Right renal pelvis (tissue), 4 donors: ENCODE measurements at regions not wholly inside any gene's neighbourhood (a gene's known extent, or its start where the extent isn't known, plus 50 kb on each side); places are given as distances from the start of the nearest gene placed in this dataset.

Experiments
- DNase-seq, 4 donors: peaks; one replicate each; pipeline ENCODE4 v3.0.0-alpha.2; 2013; ENCODE audit warnings: low read depth in 4 of 4, low spot score in 3 of 4, missing footprints in 1 of 4

DNA sequence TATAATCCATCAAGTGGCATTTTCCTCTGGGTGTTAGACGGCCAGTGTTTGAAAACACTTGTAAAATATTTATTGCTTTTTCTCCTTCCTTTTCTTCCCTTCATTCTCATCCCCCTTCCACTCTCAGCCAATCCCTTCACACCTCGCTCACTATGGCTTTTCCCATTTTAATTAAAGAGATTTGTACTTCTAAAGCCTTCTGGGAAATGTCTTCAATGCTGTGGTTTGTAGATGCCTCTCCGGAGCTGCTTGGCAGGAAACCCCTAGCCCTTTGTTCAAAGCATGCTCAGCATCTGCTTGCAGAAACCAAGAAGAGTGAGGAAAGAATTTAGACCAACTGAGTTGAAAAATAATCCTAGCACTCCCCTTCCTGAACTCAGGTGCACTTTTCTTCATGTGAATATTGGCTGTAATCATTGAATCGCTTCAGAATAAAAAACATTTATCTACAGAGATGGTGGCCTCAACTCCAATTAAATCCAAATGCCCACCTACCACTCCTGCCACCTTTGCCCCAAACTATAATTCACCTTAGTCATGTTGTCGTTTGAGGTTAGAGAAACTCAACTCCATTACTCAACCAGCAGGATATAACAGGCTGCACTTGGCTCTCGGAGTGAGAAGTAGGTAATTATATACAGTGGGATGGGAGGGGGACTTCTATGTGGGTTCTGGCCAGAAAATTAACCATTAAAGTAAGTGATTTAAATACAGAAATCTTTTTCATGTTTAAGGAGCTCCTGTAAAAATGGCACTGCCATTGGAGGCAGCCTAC, 659.4 kb upstream of the CAMK1G start:
- DNase-seq = no peak

DNA sequence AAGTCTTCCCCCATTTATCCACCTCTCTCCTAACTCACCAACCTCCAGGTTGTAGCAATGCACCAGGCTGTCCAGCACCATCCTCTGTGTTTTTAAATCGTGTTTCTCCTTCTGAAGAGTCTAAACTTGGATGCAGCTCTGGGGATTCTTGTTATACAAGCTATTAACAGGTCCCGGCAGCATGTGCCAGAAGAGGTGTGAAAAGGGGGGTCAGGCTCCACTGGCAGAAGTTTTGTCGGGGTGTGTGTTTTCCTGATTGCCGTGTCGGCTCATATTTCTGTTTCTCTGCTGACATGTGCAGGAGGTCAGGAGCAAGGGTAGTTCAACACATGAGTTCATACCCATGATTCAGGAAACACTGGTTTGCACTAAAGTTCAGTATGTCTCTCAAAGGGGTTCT, 658.6 kb upstream of the CAMK1G start:
- DNase-seq = no peak

- DNase-seq = no peak
Measured at GRCh38 chr1:208928349-208929010, 655.0 kb upstream of the CAMK1G start.

GRCh38 chr1:208929575-208929974, 653.9 kb upstream of the CAMK1G start:
- no peak for DNase-seq

- no peak for DNase-seq
Measured at GRCh38 chr1:208931936-208932335, 651.6 kb upstream of the CAMK1G start.

- no peak for DNase-seq
Measured at GRCh38 chr1:208933984-208934525, 649.5 kb upstream of the CAMK1G start.

DNA sequence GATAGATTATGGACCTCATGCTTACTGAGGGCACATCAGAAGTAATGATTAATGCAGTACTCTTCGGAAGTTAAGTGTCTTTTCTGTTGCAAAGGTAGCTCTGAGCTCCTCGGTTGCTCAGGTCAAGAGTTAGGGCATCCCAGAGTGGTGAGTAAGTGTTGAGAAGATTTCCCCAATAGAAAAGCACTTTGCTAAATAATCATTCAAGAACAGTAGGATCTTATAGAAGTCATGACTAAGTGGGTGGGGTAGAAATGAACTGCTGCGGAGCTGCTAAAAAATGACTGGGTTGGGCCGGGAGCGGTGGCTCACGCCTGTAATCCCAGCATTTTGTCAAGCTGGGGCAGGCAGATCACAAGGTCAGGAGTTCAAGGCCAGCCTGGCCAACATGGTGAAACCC, 648.6 kb upstream of the CAMK1G start:
- DNase-seq = no peak

DNA sequence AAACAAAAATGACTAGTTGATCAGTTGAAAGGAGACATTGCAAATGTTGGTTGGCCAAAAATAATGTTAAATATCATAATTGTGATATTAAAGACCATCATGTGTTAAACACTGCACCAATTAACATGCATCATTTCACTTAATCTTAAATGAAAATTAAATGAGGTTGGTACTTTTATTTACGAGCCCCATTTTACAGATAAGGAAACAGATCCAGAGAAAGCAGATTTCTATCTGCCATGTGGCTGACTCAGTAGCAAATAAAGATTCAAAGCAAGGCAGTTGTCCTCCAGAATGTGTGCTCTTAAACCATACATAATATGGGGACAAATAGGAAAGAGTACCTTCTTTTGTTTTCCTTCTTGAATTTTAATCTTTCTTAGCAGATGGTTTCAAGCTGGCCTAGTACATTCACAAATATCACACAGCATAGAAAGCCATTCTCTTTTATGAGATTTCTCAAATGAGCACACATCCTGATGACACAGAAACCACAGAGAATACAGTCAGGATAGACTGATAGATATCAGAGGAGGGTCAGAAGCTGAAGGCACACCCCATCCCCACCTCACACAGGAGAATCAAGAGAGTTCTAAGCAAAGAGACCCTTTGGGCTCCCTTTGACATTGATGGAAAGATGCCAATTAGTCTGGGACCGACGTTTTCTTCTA, 647.9 kb upstream of the CAMK1G start:
- DNase-seq = no peak

GRCh38 chr1:208939537-208940085, 643.9 kb upstream of the CAMK1G start:
- no peak for DNase-seq

DNA sequence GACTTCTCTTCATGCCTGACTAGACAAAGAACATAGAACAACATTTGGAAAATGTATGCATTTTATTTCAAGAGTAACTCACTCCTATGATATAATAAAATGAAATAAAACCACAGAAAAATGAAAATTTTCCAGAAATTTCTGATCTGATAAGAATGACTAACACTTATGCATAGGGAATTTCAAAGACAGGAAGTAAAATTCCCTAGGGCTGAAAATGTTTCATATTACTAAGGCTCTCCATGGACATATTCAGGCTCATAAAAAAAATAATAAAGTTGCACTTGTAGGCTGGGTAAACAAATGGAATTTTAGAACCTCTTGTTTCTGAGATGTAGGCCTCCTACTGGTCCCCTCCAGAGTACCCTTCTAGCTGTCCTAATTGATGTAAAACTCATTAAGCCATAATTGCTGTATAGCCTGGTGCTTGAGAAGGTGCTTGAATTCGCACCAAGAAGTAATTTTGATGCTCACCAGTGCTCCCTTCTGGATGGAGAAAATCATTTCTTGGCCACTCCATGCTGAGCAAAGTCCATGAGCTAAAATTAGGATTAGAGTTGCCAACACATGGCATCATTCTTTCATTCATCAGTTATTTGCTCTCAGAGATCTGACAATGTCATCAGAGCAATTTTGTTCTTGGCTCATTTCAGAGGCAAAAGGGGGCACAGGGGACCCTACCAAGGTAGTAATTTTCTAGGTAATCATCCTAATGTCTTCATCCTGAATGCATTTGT, 641.0 kb upstream of the CAMK1G start:
- DNase-seq = no peak

DNA sequence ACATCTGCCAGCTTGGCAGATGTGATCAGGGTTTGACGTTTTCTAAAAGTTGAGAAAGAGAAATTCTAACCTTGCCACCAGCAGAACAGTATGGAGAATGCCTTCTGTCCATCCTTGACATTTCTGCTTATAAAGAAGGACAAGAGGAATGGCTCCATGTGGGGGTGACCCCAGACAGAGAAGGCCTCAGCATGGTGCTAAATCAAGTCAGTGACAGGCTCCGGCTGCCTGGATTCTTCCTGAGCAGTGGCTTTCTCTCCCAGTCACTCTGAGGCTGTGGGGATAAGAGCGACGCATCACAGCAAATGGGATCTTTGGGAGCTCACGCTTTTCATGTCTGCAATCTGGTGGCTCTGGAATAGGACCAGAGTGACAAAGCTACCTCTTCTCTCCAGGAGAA, 640.2 kb upstream of the CAMK1G start:
- DNase-seq = no peak

GRCh38 chr1:208944981-208945451, 638.5 kb upstream of the CAMK1G start:
- no peak for DNase-seq

DNA sequence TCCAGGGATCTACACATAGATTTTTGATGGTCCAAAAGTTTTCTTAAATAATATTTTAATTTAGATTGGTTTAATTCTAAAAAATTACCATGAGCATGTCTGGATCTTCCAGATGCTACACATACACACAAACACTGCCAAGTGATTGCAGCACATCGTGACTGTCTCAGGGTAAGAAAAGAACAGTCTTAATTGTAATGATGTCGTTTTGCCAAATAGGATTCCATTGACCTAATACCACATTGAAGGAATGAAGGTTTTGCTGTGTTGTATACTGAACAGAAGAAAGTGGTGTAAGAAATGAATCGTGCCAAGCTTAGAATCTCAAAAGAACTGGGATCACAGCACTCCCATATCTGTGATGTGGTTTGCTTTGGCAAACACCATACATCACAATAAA, 633.3 kb upstream of the CAMK1G start:
- no peak for DNase-seq

GRCh38 chr1:208951026-208951525, 632.4 kb upstream of the CAMK1G start:
- no peak for DNase-seq

- DNase-seq = peak in 1 of 4 donors; percentile 20
Measured at GRCh38 chr1:208951908-208952307, 631.6 kb upstream of the CAMK1G start.

DNA sequence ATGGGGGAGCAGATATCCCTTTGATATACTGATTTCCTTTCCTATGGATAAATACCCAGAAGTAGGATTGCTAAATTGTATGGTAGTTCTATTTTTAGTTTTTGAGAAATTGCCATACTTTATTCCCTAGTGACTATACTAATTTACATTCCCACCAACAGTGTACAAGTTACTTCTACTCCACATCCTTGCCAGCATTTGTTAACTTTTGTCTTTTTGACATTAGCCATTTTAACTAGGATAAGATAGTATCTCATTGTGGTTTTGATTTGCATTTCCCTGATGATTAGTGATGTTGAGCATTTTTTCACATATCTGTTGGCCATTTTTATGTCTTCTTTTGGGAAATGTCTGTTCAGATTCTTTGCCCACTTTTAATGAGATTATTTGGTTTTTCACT, 620.6 kb upstream of the CAMK1G start:
- DNase-seq = no peak

DNA sequence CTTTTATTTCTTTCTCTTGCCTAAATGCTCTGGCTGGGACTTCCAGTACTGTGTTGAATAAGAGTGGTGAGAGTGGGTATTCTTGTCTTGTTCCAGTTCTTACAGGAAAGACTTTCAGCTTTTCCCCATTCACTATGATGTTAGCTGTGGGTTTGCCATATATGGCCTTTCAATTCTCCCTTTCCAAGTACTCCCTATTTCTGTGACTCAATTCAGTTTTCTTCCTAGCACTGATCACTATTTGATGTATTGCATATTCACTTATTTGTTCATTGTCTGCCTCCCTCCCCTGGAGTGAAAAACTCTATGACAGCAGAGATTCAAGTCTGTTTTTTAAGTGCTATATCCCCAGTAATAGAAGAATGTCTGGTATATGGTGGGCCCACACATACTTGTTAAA, 618.2 kb upstream of the CAMK1G start:
- DNase-seq = no peak

DNA sequence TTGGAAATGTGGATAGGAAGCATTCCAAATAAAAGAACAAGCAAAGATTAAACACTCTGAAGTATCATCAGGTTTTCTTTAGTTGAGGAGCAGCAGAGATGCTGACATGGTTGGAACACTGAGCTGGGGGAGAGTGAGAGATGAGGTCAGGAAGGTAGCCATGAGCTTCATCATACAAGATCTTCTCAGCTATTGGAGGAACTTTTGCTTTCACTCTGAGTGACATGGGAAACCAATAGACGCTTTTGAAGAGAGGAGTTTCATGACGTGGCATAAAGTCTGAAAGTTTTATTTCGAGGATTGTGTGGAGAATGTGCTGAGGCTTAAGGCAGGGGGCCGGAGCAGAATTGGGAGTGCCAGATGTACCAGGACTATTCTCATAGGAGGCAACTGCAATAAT, 616.2 kb upstream of the CAMK1G start:
- no peak for DNase-seq

GRCh38 chr1:208974717-208975116, 608.8 kb upstream of the CAMK1G start:
- DNase-seq = no peak

DNA sequence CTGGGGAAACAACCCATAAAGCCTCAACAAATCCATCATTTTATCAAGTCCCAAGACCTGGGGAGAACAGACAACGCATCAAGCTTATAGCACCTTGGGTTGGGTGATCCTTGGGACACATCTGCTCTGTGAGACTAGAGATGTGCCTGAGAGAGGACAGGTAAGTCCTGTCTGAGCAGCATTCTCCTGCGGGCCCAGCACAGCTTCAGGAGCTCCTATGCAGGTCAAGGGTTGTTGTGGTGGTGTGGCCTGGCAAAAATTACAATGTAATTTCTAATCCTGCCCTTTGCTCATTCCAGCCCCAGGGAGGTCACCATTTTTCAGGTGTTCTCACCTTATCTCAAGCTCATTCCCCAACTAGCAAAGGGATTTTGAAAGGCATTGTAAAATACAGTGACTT, 608.1 kb upstream of the CAMK1G start:
- no peak for DNase-seq
